Suppressor macrophage treated with lipopolysaccharide for 1 hour (primary cell): ENCODE measurements at regions not wholly inside any gene's neighbourhood (a gene's known extent, or its start where the extent isn't known, plus 50 kb on each side); places are given as distances from the start of the nearest gene placed in this dataset.
A peak's percentile ranks its signal among the peaks of the same experiment; 100 is the strongest.
"Not testable (repeated sequence)": the region's sequence is repeated elsewhere in the genome, so short reads cannot be mapped to it uniquely, and the experiment has no call there.

Experiments used
- DNase-seq, 3 donors: peaks; one replicate each; pipeline ENCODE4 v3.0.0-alpha.2; 2020 to 2022

DNA sequence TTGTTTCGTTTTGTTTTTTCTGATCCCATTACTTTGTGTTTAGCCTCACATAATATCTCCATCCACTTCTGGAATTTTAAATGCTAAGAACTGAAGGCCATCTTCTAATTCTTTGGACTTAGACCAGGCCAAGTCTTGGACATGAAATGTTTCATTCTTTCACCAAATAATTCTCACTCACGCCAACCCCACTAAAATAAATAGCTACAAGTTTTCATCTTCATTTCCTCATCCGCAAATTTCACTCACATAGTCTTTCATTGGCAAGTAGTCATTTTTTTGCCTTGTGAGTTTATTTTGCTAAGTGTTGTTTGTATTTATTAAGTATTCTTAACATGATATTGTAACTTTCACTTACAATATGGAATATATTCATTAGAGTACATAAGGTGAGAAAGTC is 1188.6 kb upstream of the SEMA6A start:
- DNase-seq: no peak

DNA sequence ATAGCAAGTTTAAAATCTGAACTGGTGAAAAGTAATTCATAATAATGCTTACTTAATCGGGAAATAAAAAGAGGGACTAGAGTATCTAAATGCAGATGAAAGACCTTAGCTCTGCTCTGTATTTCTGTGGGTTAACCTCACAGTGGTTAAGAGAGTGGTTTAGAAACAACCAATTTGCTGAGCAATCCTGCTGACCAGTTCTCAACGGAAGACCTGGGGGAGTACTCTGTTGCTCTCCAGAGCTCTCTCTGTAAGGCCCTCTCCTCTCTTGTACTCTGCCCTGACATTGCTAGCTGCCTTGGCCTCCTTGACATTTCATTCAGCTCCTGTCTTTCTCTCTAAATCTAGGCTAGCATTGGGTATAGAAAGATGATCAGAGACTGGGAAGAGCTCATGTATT is 1186.6 kb upstream of the SEMA6A start:
- DNase-seq: no peak

DNA sequence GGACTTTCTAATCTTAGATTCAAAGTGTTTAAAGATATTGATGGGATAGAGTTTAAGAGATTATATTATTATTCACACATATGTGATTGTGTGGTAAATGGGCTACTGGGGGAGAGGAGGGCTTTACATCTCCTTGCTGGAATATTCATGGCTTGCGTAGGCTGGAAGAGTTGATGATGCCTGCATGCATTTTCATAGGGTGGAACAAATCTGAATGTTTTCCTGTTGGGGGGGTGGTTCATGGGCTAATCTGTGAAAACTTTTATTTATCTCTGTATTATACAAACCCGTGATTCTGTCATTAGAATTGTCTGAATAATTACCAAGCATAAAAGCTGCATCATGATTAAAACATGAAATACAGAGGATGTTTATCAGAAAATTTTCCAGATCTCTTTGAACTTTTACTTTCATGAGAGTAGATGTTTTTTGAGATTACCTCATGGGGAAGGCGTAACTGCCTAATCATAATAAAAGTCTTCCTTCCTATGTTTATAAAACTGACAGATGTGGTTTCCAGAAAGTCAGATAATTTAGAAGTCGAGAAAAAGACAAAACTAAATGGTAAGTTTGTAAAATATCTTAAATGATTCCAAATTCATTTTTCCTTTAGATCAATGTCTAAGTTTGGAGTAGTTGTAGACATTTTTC is 1185.4 kb upstream of the SEMA6A start:
- DNase-seq: no peak

DNA sequence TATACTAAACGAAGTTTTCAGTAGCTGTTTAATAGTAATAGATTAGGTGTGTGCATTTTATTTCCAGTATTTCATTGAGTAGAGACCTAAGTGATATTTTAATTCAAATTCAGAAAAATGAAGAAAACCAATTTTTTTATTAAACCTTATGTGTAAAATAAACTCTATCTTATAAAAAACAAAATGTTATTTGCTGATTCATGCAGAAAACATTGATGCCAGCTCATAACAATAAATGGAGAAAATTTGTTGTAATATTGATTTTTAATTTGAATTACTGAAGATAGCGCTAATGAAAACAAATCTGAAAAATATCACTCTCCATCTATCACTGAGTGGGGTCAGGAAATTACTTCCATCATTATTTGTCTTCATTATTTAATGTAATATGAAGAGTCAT is 1177.8 kb upstream of the SEMA6A start:
- DNase-seq: no peak

DNA sequence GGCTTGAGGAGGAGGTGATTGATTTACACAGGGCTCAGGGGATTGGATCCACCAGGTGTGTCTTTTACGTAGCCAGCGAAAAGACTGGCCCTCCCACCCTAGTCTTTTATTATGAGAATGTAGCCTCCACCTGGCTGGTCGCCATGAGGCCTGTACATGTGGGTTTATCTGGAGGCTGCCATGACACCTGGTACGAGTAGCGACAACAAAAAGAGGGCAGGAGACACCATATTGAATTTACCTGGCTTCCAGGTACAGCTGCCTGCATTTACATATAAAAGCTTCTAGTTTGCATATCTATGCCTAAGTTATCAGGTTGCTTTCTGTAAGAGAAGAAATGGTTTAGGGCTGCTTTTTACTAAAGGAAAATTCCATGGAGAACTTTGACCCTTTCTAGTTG is 1173.7 kb upstream of the SEMA6A start:
- no peak for DNase-seq

DNA sequence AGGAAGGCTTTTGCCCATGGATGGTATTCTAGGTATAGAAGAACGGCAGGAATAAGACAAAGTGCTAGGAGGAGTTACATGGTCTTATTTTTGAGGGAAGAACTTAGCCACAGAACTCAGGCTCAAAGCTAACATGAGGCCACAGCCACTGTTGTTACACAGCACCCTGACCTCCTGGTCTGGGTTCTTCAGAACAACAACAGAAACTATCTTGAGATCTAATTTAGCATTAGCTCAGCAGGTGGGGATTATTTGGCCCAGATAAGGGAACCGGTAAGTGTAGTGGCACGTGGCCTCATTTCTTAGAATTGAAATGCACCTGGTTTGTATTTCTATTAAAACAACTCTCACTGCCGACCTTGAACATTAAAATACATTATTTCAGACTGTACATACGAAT is 1168.7 kb upstream of the SEMA6A start:
- DNase-seq: no peak

DNA sequence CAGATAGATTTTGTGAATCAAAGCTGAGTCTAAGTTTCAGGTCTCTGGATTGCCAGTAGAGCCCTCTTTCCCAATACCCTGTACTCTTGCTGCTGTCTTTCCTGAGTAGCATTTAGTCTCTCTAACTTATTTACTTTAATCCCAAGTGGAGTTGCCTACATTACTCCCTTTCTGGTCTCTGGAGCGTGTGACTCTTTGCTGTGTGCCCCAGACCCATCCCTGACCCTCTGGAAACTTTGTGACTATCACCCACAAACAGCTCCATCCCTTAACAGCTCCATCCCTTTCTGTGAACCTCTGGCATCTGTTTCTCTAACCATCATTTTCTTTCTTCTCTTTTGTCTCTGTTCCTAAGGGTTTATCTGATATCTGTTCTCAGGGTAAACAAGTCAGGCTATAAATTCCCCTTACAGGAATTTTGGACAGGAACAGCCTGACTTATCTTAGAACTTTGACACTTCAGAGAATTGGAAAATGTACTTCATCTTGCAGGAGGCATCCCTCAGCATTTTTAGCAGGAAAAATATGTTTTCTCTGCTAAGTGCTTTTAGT is 1167.1 kb upstream of the SEMA6A start:
- DNase-seq: no peak

DNA sequence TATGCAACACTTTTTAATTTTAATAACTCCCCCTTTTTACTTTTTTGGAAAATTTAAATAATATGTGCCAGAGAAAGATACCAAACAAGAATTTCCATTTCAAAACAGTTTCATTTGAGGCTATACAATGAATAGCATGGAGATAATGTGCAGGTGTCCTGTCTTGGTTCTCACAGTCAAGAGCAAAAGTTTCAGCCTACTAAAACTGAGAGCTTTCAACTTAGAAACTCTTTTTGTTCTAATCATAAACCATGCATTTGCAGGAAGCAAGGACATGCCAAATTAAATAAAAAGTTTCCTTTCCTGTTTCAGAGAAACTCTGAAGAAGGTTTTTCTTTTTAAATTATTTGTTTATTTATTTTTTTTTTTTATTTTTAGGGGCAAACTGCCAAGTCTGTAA is 1165.6 kb upstream of the SEMA6A start:
- DNase-seq: no peak

DNA sequence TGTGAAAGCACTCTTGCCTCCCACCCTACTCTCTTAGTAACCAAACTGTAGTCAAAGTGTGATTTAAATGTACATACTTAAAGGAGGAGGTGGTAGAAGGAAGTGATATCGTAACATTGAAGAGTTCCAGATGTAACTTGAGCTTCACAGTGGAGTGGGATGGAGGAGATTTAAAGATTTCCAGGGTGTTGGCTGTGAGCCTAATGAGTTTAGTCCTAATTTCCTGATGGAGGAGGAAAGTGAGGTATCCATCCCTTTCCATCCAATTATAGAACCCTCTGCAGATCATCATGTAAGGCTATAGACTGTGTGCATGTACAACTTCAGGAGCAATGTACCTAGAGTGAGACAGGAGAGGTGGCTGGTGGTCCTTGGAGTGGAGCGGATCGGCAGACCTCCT is 1163.9 kb upstream of the SEMA6A start:
- DNase-seq: no peak

DNA sequence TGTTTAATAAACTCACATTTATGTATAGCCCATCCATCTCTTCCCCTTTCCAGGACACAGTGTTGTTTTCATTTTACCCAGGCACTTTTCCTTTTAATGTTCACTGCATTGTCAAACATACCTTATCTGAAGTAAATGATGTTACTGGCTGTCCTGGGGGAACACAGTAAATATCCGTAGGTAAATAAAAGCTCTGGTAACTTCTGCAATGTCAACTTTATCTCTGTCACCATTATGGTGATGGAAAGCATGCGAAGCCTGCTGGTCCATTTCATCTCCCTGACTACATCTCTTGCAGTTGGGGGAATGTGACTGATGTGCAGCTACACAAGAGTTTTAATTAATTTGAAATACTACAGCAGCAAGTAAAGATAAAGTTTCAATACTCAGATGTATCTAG is 1162.1 kb upstream of the SEMA6A start:
- DNase-seq: no peak

DNA sequence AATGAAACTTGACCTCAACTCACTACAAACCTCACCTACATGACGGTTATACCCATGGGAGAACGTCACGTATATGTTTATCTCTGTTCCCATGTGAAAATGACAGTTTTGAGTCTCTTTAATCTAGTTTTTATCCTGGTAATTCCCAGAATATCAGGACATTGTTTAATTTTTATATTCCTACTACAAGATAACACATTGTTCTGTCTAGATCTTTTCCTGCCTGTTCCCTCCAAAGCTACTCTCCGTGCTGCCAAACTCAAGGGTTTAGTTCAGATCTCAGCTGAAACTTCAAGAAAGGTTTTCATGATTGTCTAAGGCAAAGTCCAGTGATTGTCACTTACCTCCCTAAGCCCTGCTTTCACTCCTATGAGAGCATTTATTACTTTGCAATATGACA is 1159.4 kb upstream of the SEMA6A start:
- DNase-seq: no peak

DNA sequence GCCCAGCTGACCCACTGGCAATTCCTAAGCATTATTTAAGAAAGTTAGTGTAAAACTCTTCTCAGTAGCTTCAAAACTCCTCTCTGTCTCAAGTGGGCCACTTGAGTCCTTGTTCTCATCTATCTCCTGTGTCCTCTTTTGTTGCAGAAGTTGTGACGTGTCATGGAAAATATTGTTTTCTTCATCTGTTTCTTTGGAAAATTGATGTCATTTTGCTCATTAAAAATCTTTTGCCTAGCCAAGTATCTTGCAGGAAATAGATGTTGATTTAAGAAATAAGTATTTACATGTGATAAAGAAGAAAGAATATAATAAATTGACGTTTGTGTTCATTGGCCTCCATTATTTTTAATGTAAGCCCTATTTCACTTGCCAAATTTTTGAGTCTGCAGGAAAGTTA is 1158.4 kb upstream of the SEMA6A start:
- DNase-seq: no peak

DNA sequence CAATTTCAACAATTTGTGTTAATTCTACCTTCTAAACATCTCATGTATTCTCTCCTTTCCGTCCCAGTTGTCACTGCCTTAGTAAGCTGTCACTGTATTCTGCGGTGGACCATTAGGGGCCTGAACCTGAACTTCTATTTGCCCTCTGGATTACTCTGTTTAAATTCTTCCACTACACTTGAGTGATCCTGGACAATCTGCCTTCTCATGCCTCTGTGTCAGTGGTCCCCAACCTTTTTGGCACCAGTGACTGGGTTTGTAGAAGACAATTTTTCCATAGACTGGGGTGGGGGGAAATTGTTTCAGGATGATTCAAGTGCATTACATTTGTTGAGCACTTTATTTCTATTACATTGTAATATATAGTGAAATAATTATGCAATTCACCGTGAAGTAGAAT is 1157.6 kb upstream of the SEMA6A start:
- no peak for DNase-seq

DNA sequence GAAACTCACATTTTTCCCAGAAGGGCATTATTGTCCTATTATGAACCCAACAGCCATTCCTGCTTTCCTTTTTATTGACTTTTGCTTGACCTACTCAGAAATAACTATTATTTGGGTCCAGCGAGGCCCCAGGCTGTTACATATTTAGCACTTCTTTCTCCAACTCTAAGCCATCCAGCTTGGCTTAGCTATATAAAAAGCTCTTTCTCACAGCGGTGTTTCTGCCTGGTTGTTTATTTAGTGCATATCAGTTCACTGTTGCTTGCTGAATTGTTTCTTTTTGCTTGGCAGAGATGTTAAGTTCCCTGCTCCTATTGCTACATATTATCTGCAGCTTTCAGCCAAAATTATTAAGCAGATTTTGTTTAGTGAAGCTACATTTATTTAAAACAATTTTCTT is 1156.8 kb upstream of the SEMA6A start:
- DNase-seq: no peak

DNA sequence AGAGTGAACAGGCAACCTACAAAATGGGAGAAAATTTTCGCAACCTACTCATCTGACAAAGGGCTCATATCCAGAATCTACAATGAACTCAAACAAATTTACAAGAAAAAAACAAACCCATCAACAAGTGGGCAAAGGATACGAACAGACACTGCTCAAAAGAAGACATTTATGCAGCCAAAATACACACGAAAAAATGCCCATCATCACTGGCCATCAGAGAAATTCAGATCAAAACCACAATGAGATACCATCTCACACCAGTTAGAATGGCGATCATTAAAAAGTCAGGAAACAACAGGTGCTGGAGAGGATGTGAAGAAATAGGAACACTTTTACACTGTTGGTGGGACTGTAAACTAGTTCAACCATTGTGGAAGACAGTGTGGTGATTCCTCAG is 1146.2 kb upstream of the SEMA6A start:
- DNase-seq: not testable (repeated sequence)

DNA sequence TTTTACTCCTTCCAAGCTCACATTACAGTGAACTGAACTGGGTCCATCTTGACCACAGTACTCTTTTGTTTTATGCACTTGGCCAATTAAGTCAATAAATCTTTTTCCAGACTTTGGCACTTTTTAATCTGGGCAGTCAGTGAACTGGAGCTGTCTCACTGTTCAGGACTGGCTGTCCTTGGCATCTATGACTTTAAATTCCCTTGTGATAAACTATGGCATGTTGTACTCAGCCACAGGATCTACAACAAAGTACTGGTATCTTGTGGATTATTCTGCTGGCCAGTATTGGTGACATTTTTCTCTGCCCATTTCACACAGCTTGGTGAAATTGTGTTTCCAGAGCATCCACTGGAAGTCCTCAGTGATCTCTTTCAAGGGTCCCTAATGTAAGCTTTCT is 1144.8 kb upstream of the SEMA6A start:
- DNase-seq: no peak

DNA sequence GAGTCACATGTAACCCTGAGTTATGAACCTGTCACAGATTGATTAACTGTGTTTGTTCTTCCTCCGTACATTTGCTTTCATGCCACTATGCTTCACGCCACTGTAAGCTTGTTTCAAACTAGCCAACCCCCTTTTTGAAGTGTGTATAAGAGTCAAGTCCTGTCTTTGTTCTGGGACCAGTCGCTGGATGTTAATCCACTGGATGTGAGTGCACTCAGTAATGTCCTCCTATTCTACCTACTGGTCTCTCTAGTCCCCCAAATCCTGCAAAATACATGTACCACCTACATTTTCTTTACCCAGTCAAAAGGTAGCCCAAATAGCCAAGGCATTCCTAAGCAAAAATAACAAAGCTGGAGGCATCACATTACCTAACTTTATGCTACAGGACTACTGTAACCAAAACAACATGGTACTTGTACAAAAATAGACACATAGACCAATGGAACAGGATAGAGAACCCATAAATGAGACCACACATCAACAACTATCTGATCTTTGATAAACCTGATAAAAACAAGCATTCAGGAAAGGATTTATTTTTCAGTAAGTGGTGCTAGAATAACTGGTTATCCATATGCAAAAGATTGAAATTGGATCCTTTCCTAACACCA is 1139.1 kb upstream of the SEMA6A start:
- DNase-seq: no peak

DNA sequence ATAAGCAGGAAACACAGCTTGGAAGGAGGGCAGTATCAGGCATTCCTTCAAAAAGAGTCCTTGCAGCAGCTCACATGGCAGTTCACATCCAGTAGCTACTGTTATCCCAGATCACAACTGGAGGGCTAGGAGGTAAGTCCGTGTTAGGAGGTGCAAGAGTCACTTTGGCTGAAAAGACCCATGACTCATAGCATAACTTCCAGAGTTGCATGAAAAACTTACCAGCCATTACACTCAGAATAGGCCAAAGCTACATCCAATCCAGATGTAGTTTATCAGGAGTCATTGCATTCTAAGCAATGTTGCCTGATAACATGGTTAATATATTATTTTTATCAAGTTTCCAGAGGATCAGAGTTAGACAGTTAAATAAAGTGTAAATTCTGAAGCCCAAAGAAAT is 1126.4 kb upstream of the SEMA6A start:
- DNase-seq: peak in 1 of 3 donors; percentile 13

DNA sequence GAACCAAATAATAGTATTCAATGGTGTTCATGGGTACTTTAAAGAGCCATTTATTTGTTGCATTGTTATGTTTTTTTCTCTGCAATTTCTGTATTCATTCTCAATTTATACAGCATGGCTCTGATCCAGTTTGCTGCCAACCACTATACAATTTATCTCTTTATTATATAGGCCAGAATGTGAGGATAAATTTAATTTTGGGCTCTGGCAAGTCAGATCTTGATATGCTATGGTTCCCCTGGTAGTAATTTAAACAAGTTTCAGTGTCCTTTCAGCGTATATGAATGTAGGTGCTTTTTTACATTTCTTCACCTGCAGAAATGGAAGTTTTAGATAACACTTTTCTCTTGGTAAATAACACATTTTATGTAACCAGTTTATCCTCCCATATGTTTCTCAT is 1118.0 kb upstream of the SEMA6A start:
- DNase-seq: no peak

DNA sequence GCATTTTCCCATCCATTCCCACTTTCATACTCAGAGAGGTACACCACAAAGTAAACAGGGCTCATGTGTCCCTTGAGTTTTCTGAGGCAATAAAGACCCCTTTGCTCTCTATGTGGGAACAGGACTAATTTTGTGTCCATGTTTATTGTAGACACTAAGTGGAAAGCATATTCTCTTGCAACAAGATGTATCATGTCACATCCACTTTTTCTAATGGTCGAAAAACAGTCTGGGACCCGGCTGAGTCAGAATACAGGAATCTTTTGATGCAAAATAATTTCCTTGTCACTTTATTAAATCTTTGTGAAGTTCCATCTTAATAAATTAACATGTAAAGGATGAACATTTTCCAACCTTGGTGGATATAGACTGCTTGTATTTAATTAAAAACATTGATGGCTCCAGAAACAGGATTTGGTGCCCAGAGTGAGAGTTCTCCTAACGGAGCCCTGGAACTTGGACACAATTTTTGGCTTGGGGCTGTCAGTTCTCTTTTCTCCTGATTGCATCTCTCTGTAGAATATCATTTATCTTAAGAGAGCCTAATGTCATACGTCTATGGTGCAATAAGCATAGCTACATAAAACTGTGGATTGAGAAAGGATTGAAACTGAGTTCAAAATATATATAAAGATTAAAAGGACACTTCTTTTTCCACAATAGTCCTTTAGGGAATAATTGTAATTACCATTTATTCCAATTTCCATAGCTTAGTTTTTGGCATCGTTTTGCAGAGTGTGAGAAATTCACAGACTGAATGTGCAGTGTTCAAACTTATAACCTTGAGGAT is 1116.7 kb upstream of the SEMA6A start:
- no peak for DNase-seq

DNA sequence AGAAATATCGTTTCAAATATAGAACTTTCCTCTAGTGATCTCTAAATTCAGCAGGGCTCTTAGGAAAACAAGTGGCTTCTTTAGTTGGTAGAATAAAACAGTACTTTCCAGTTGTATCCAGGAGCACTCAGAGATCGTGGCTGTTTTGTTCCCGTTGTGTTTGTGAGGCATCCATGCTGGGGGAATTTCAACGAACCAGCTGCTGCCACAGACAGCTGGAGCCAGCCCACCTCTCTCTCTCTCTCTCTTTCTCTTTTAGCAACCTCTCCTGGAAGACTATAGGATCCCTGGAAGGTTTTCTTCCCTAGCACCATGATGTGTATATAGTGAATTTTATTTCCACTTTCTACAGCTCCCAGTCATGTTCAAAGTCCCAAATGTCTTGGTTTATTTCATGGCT is 1116.0 kb upstream of the SEMA6A start:
- no peak for DNase-seq

DNA sequence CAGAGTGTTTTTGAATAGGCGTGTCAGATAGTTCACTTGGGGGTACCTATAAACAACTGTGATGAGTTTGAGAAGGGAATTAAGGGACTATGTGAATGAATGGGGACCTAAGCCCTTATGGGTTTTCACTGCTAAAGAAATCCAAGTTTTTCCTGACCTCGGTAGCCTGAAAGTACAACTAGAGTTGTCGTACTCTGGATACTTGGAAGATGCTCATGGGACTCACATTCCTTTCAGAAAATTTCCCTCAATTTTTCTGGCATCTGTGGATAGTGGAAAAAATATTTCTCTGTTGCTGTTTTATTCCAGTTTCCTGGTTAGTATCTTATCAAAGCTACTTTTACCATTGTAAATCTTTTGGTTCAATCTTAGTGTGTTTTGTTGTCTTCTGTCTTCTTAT is 1112.3 kb upstream of the SEMA6A start:
- no peak for DNase-seq

DNA sequence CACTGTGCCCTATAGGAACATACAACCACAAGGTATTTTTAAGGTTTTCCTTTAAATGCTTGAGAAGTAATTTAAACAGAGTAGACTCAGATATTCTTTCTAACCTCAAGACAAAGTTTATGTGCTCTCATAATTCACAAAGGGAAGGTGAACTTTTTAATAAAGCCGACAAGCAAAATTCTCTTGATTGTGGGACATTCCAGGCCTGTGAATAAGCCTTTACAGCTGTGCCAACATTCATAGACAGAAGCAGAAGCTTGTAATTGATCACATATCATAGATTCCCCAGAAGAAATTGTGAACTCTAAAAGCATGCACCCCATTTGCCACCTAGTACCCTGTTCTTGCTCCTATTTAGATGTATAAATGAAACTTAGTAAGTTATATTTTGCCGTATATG is 1107.8 kb upstream of the SEMA6A start:
- no peak for DNase-seq
